GM12878 (cell line): ENCODE measurements at regions not wholly inside any gene's neighbourhood (a gene's known extent, or its start where the extent isn't known, plus 50 kb on each side); places are given as distances from the start of the nearest gene placed in this dataset.

ENCODE experiments used
- ATAC-seq: fragments of 200-7000 bp; cut with Tn5 transposase; 3 replicates; pipeline ENCODE4 v1.9.1; 2020; ENCODE audit warnings: mild to moderate bottlenecking, moderate library complexity
- BruUV-seq: library from RNA; stranded (reverse); fragments of 400-500 nt; replicated peaks from 2 replicates; lab custom pipeline; 2021; lab: Mats Ljungman, UMichigan
- CTCF ChIA-PET: fragments of 300-600 bp; sonication (Branson Sonifier 250); formaldehyde crosslinking; extraction: SDS; loops from one replicate; lab custom pipeline; 2021; ENCODE audit warnings: inconsistent platforms; lab: Yijun Ruan, JAX
- POLR2A ChIA-PET: fragments of 350-600 bp; formaldehyde crosslinking; extraction: SDS; loops from one replicate; lab custom pipeline; 2021; ENCODE audit warnings: inconsistent platforms; lab: Charles Lee
- RAD21 ChIA-PET: fragments of 300-600 bp; sonication (Branson Sonifier 250); formaldehyde crosslinking; loops from one replicate; lab custom pipeline; 2023; ENCODE audit warnings: antibody characterized with exemption; ENCODE audit not compliant: unreplicated experiment; lab: Charles Lee
- SMC1A ChIA-PET: fragments of 300-600 bp; sonication (Branson Sonifier 250); formaldehyde crosslinking; loops from one replicate; lab custom pipeline; 2023; ENCODE audit not compliant: unreplicated experiment, uncharacterized antibody; lab: Charles Lee
- DNase-seq: peaks from one replicate; pipeline ENCODE4 v3.0.0-alpha.2; 2011; ENCODE audit warnings: low read depth, low spot score
- FAIRE-seq: peaks from 3 replicates; lab custom pipeline; 2011; peaks lifted over from hg19 to GRCh38; lab: Jason Lieb, UNC
- H2AFZ ChIP-seq: 2 replicates; pipeline ENCODE4 v1.6.0; 2011; ENCODE audit warnings: low read depth, low read length, control low read depth; ENCODE audit not compliant: control insufficient read depth
- H3K27ac ChIP-seq: 2 replicates; pipeline ENCODE4 v1.5.1; 2011; ENCODE audit warnings: control low read depth; ENCODE audit not compliant: control insufficient read depth, insufficient read depth
- H3K27me3 ChIP-seq, 2 experiments: replicated peaks in 1 of 2; 2 replicates each; pipeline versions ENCODE4 v1.6.0 to v1.6.1; 2011; ENCODE audit warnings: low read length in 1 of 2; ENCODE audit not compliant: control insufficient read depth in 2 of 2, insufficient read depth in 2 of 2
- H3K36me3 ChIP-seq, 2 experiments: 2 replicates each; pipeline ENCODE4 v1.5.1; 2011; ENCODE audit warnings: low read length in 1 of 2; ENCODE audit not compliant: control insufficient read depth in 2 of 2, insufficient read depth in 2 of 2
- H3K4me1 ChIP-seq: 2 replicates; pipeline ENCODE4 v1.6.1; 2011; ENCODE audit warnings: mild to moderate bottlenecking, low read length, moderate library complexity, mixed read lengths; ENCODE audit not compliant: control insufficient read depth, insufficient read depth
- H3K4me2 ChIP-seq: 2 replicates; pipeline ENCODE4 v1.6.0; 2011; ENCODE audit warnings: control low read depth; ENCODE audit not compliant: control insufficient read depth, insufficient read depth
- H3K4me3 ChIP-seq: fragments of 200-600 bp; sonication (generic); 2 replicates; pipeline ENCODE4 v1.5.1; 2016
- H3K79me2 ChIP-seq: 2 replicates; pipeline ENCODE4 v1.6.0; 2011; ENCODE audit warnings: low read length; ENCODE audit not compliant: control insufficient read depth, insufficient read depth
- H3K9ac ChIP-seq: 2 replicates; pipeline ENCODE4 v1.8.0; 2011; ENCODE audit warnings: low read length, control low read depth, mixed read lengths; ENCODE audit not compliant: control insufficient read depth, insufficient read depth
- H3K9me3 ChIP-seq: replicated peaks from 3 replicates; pipeline ENCODE4 v1.5.1; 2011; ENCODE audit warnings: mild to moderate bottlenecking, low read length; ENCODE audit not compliant: control insufficient read depth, insufficient read depth
- H4K20me1 ChIP-seq: 2 replicates; pipeline ENCODE4 v1.6.0; 2011; ENCODE audit not compliant: control insufficient read depth, insufficient read depth
- ATF7 ChIP-seq: fragments of 450-650 bp; IDR thresholded peaks from 2 replicates; pipeline ENCODE4 v1.6.1; 2016; ENCODE audit warnings: low read depth, mild to moderate bottlenecking
- BACH1 ChIP-seq: fragments of 450-650 bp; IDR thresholded peaks from 2 replicates; pipeline ENCODE4 v1.6.1; 2017; ENCODE audit warnings: mild to moderate bottlenecking, borderline replicate concordance
- FOXK2 ChIP-seq: fragments of 450-650 bp; IDR thresholded peaks from 2 replicates; pipeline ENCODE4 v1.6.1; 2017; ENCODE audit warnings: mild to moderate bottlenecking, moderate library complexity
- WGBS: methylation state at CpG from one replicate; pipeline ENCODE4 v1.1.6; 2016; ENCODE audit warnings: low lambda C conversion rate; ENCODE audit not compliant: insufficient replicate concordance, insufficient coverage; ENCODE audit errors: missing lambda C conversion rate; 5-methylcytosine and 5-hydroxymethylcytosine counted together
- in situ Hi-C: fragments of 300-500 bp; cut with MboI; formaldehyde crosslinking; loops from 9 replicates; pipeline ENCODE4 v1.14.3; 2018; ENCODE audit warnings: mixed read lengths
- intact Hi-C: fragments of 100-400 bp; cut with micrococcal nuclease; formaldehyde crosslinking; loops from one replicate; pipeline ENCODE4 v1.14.2; 2022; ENCODE audit not compliant: unreplicated experiment
- TF ChIP-seq, protein P1 (sequence below): fragments of 450-650 bp; IDR thresholded peaks from 2 replicates; pipeline ENCODE4 v1.6.1; 2017; ENCODE audit warnings: mild to moderate bottlenecking, low read depth, inconsistent platforms; ENCODE audit not compliant: poor library complexity, severe bottlenecking
- TF ChIP-seq, protein P2 (sequence below): IDR thresholded peaks from 2 replicates; pipeline ENCODE4 v1.6.1; 2011; ENCODE audit warnings: low read depth, mild to moderate bottlenecking, low read length, moderate library complexity, borderline replicate concordance; ENCODE audit errors: extremely low read depth

DNA sequence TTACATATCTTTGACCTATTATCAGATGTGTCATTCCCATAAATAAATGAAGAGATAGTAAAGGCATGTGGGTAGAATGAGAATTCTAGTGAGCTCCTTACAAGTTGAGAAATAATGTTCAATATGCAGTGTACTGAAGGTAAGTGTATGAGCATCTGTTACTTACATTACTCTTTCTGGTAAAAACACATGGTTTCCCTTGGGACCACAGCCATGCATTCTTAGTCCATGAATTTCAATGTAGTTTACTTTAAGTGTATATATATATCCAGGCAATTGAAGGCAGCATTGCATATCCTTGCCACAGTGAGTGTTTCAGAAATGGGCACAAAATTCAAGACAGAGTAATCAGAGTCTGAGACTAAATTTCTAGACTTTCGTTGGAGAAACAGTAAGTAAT is 277.2 kb downstream of the CXXC4 start (continued):
- TF ChIP-seq, protein P1, sequence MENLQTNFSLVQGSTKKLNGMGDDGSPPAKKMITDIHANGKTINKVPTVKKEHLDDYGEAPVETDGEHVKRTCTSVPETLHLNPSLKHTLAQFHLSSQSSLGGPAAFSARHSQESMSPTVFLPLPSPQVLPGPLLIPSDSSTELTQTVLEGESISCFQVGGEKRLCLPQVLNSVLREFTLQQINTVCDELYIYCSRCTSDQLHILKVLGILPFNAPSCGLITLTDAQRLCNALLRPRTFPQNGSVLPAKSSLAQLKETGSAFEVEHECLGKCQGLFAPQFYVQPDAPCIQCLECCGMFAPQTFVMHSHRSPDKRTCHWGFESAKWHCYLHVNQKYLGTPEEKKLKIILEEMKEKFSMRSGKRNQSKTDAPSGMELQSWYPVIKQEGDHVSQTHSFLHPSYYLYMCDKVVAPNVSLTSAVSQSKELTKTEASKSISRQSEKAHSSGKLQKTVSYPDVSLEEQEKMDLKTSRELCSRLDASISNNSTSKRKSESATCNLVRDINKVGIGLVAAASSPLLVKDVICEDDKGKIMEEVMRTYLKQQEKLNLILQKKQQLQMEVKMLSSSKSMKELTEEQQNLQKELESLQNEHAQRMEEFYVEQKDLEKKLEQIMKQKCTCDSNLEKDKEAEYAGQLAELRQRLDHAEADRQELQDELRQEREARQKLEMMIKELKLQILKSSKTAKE = no peak
- no peak for TF ChIP-seq FOXK2

DNA sequence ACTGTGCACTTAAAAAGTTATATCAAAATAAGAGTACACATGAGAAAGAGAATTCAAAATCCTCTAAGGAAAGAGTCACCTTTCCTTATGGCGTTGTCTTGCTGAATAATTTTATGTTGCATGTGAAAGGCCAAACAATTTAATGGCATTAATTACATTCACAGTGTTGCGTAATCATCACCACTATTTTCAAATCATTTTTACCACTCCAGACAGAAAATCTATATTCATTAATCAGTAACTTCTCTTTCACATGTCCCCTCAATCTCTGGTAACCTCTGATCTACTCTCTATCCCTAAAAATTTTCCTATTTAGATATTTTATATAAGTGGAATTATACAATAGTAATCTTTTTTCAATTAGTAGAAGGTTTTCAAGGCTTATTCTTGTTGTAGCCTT is 283.0 kb downstream of the CXXC4 start:
- DNase-seq (no peak), FAIRE-seq (no peak), ATAC-seq (no peak)
- H3K4me2 ChIP-seq = no peak overlapping the region
- SMC1A ChIA-PET = no interaction called here
- no peaks in the 10 kb centered on the region for H3K36me3 ChIP-seq
- no peak overlapping the region for H3K9ac ChIP-seq
- BruUV-seq = no TSS peak
- TF ChIP-seq BACH1 (no peak), ATF7 (no peak)
- TF ChIP-seq, protein P2, sequence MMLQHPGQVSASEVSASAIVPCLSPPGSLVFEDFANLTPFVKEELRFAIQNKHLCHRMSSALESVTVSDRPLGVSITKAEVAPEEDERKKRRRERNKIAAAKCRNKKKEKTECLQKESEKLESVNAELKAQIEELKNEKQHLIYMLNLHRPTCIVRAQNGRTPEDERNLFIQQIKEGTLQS = no peak
- CTCF ChIA-PET = no interaction called here
- H3K27ac ChIP-seq = no peak overlapping the region
- H2AFZ ChIP-seq = no peak overlapping the region
- POLR2A ChIA-PET = no interaction called here
- intact Hi-C loops = no loop called here
- H3K79me2 ChIP-seq = no peaks in the 10 kb centered on the region
- in situ Hi-C loops = no loop called here
- H3K9me3 ChIP-seq = no peaks in the 10 kb centered on the region; the same call in 2 of the 3 replicates
- 0% methylated on average over 2 of the region's 2 CpGs for WGBS
- H3K27me3 ChIP-seq = no peaks in the 10 kb centered on the region
- no peaks in the 10 kb centered on the region for H4K20me1 ChIP-seq
- no peaks in the 10 kb centered on the region for H3K4me1 ChIP-seq
- no peak overlapping the region for H3K4me3 ChIP-seq
- RAD21 ChIA-PET = no interaction called here
